ENCODE measurements at regions not wholly inside any gene's neighbourhood (a gene's known extent, or its start where the extent isn't known, plus 50 kb on each side); places are given as distances from the start of the nearest gene placed in this dataset.

GRCh38 chr2:35688309-35688708, 667.3 kb upstream of the CRIM1 start:
- TF ChIP-seq, protein P1, sequence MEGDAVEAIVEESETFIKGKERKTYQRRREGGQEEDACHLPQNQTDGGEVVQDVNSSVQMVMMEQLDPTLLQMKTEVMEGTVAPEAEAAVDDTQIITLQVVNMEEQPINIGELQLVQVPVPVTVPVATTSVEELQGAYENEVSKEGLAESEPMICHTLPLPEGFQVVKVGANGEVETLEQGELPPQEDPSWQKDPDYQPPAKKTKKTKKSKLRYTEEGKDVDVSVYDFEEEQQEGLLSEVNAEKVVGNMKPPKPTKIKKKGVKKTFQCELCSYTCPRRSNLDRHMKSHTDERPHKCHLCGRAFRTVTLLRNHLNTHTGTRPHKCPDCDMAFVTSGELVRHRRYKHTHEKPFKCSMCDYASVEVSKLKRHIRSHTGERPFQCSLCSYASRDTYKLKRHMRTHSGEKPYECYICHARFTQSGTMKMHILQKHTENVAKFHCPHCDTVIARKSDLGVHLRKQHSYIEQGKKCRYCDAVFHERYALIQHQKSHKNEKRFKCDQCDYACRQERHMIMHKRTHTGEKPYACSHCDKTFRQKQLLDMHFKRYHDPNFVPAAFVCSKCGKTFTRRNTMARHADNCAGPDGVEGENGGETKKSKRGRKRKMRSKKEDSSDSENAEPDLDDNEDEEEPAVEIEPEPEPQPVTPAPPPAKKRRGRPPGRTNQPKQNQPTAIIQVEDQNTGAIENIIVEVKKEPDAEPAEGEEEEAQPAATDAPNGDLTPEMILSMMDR (IDR thresholded peaks at IDR 0.05; ENCODE audit: control extremely low read depth in 1 of 3, insufficient read depth in 1 of 3, low read depth in 1 of 3, low read length in 3 of 3): no peak
- no peak for TF ChIP-seq EGR1 (IDR thresholded peaks at IDR 0.05; ENCODE audit: borderline replicate concordance, low read depth, low read length)
- no peak for TF ChIP-seq EP300 (IDR thresholded peaks at IDR 0.05; ENCODE audit: borderline replicate concordance in 1 of 2, low read depth in 2 of 2, low read length in 2 of 2)
- no peak for TF ChIP-seq BRCA1 (IDR thresholded peaks at IDR 0.05; ENCODE audit: low read depth, low read length)

All from H1 (cell line).